GM18868 (cell line): ENCODE measurements at regions not wholly inside any gene's neighbourhood (a gene's known extent, or its start where the extent isn't known, plus 50 kb on each side); places are given as distances from the start of the nearest gene placed in this dataset.

ENCODE experiments used
- ATAC-seq: cut with Tn5 transposase; IDR thresholded peaks from one replicate; pipeline ENCODE4 v1.9.1; 2021; ENCODE audit warnings: mild to moderate bottlenecking, moderate library complexity; ENCODE audit not compliant: unreplicated experiment

GRCh38 chrY:8655017-8655416 lies 682.2 kb upstream of the TSPY4 start:
- no peak for ATAC-seq

- ATAC-seq, result no peak
Observed at GRCh38 chrY:8656101-8656500, 681.2 kb upstream of the TSPY4 start.

- ATAC-seq, result no peak
Observed at GRCh38 chrY:8656515-8656914, 680.7 kb upstream of the TSPY4 start.

- no peak for ATAC-seq
Observed at GRCh38 chrY:8659721-8660120, 677.5 kb upstream of the TSPY4 start.

GRCh38 chrY:8673896-8674295 lies 663.4 kb upstream of the TSPY4 start:
- ATAC-seq, result no peak

- ATAC-seq, result no peak
Observed at GRCh38 chrY:8677336-8677935, 659.8 kb upstream of the TSPY4 start.

GRCh38 chrY:8687154-8687553 lies 650.1 kb upstream of the TSPY4 start:
- ATAC-seq, result no peak

GRCh38 chrY:8690901-8691685 lies 646.2 kb upstream of the TSPY4 start:
- no peak for ATAC-seq

- no peak for ATAC-seq
Observed at GRCh38 chrY:8698571-8698970, 638.7 kb upstream of the TSPY4 start.

GRCh38 chrY:8705636-8706300 lies 631.5 kb upstream of the TSPY4 start:
- ATAC-seq, result no peak

- ATAC-seq, result no peak
Observed at GRCh38 chrY:8712296-8712695, 625.0 kb upstream of the TSPY4 start.

- no peak for ATAC-seq
Observed at GRCh38 chrY:8715226-8715625, 622.0 kb upstream of the TSPY4 start.

GRCh38 chrY:8726616-8727015 lies 610.6 kb upstream of the TSPY4 start:
- no peak for ATAC-seq

- ATAC-seq, result no peak
Observed at GRCh38 chrY:8729971-8730370, 607.3 kb upstream of the TSPY4 start.

GRCh38 chrY:8741343-8742069 lies 595.8 kb upstream of the TSPY4 start:
- no peak for ATAC-seq

GRCh38 chrY:8764184-8764583 lies 573.1 kb upstream of the TSPY4 start:
- peak; percentile 29 for ATAC-seq

GRCh38 chrY:8781184-8781890 lies 555.9 kb upstream of the TSPY4 start:
- ATAC-seq, result no peak

- ATAC-seq, result no peak
Observed at GRCh38 chrY:8794561-8794960, 542.7 kb upstream of the TSPY4 start.

GRCh38 chrY:8804317-8804716 lies 532.9 kb upstream of the TSPY4 start:
- ATAC-seq, result no peak

- ATAC-seq, result no peak
Observed at GRCh38 chrY:8807648-8808408, 529.4 kb upstream of the TSPY4 start.
